HG02759 (cell line): ENCODE measurements at regions not wholly inside any gene's neighbourhood (a gene's known extent, or its start where the extent isn't known, plus 50 kb on each side); places are given as distances from the start of the nearest gene placed in this dataset.
"Not testable (repeated sequence)": the region's sequence is repeated elsewhere in the genome, so short reads cannot be mapped to it uniquely, and the experiment has no call there.

Experiments
- ATAC-seq: cut with Tn5 transposase; IDR thresholded peaks from one replicate; pipeline ENCODE4 v1.9.1; 2021; ENCODE audit warnings: mild to moderate bottlenecking, moderate library complexity; ENCODE audit not compliant: unreplicated experiment

DNA sequence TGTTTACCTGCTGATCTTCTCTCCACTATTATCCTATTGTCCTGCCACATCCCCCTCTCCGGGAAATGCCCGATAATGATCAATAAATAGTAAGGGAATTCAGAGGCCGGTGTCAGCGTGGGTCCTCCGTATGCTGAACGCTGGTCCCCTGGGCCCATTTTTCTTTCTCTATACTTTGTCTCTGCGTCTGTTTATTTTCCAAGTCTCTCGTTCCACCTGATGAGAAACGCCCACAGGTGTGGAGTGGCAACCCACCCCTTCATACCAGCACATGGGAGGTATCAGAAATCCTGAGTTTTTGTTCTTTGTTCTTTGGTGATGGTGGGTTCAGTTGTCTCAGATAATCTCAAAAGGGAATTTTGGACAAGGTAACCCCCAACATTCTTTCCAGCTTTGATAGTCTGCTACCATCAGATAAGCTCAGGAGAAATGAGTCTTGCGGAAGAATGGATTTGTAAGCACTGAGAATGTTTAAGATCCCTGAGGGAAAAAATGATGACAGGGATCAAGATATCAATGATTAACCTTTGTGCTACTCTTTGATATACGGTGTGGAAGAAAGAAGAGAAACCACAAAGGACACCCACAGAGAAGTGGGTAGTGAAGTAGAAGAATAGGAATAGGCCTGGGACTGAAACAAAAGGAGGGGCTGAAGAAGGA lies 117.9 kb downstream of the CEP44 start:
- no peak for ATAC-seq

DNA sequence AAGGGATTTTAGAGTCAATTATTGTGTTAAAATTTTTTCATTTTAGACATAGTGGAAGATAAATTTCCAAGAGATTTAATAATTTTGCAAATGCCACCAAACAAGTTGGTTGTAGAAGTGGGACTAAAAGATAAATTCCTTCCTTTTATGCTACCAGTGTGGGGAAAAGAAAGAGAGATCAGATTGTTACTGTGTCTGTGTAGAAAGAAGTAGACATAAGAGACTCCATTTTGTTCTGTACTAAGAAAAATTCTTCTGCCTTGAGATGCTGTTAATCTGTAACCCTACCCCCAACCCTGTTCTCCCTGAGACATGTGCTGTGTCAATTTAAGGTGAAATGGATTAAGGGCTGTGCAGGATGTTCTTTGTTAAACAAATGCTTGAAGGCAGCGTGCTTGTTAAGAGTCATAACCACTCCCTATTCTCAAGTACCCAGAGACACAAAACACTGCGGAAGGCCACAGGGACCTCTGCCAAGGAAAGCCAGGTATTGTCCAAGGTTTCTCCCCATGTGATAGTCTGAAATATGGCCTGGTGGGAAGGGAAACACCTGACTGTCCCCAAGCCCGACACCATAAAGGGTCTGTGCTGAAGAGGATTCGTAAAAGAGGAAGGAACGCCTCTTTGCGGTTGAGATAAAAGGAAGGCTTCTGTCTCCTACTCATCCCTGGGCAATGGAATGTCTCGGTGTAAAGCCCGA lies 117.0 kb downstream of the CEP44 start:
- ATAC-seq: not testable (repeated sequence)

DNA sequence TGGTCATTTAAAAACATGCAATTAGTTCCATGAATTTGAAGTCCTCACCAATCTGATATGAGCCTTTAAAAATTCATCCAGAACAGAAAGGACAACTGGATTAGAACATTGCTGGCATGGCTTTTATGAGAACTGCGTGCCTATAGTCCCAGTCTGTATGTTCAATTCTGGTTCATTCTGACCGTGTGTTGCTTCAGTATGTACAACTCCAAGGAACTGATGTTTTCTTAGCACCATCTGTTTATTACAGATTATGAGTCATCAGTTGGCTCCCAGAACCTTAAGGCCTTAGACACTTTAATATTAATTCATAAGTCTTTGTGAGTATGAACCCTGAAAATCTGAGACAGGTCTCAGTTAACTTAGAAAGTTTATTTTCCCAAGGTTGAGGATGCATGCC lies 115.0 kb downstream of the CEP44 start:
- ATAC-seq: no peak

DNA sequence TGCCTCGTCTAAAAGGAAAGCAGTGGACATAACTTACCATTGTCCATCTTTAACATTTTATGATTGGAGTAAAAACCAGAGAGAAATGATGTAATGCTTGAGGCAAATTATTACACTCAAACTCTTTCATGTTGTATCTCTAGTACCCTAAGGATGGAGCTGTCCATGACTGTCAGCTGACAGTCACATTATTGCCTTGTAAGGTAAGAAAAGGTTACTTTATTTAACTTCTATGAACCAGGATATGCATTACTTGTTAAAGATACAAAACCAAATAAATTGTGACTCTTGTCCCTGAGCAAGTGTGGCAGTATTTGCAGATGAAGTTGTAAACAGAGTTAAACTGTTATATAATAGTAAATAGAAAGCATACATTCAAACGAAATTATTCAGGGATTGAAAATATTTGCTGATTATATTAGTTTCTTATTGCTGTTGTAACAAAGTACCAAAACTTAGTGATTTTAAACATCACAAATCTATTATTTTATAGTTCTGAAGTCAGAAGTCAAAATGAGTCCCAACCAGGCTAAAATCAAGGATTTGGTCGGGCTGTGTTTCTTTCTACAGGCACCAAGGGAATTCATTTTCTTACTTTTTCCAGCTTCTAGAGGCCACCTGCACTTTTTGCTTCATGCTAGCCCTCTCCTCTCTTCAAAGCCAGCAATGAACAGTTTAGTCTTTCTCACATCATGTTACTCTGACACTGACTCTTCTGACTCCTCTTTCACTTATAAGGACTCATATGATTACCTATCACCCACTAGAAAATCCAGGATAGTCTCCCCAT lies 113.8 kb downstream of the CEP44 start:
- ATAC-seq: no peak

DNA sequence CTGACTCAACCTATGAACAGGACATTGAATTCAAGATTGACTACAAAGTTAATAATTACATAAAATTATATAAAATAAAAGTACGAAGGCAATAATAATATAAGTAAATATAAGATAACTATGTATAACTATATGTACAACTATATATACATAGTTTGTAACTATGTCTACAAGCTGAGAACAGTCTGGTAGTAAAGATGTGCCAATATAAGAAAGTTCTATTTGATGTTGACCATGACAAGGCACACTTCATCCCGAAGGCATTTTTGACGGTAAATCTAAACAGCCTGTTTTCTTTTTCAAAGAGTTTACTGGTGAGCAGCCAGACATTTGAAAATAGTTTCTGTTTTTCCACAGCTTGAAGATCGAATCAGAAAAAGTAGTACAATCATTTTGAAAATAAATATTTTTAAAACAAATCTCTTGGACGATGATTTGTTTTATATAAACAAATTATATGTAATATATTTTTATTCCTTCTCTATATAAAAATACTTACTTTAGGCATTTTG lies 112.9 kb downstream of the CEP44 start:
- no peak for ATAC-seq

DNA sequence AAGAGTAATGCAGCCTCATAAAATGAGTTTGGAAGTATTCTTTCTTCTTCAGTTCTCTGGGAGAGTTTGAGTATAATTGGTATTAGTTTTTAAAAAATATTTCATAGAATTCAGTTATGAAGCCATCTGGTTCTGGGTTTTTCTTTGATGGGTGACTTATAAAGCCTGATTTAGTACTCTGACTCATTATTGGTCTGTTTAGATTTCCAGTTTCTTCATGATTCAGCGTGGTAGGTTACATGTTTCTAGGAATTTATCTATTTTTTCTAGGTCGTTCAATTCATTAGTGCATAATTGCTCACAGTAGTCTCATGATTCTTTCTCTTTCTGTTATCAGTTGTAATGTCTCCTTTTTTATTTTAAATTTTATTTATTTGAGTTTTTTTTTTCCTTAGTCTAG lies 111.2 kb downstream of the CEP44 start:
- no peak for ATAC-seq

DNA sequence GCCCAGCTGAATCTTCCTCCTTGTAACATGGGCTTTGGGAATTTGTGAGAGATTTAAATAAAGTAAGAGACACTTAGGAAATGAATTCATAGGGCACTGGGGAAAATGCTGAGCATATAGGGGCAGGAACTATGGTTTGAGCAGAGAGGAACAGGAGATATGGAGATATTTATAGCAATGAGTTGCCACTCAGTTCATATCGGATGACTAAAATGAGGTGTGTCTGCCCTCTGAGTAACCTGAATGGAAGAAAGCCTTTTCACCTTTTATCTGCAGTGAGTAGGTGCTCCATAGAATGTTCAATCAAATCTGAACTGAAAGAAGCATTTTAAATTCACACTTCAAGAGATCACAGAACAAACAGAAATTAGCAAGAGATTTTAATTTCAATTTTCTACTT lies 105.7 kb downstream of the CEP44 start:
- no peak for ATAC-seq

DNA sequence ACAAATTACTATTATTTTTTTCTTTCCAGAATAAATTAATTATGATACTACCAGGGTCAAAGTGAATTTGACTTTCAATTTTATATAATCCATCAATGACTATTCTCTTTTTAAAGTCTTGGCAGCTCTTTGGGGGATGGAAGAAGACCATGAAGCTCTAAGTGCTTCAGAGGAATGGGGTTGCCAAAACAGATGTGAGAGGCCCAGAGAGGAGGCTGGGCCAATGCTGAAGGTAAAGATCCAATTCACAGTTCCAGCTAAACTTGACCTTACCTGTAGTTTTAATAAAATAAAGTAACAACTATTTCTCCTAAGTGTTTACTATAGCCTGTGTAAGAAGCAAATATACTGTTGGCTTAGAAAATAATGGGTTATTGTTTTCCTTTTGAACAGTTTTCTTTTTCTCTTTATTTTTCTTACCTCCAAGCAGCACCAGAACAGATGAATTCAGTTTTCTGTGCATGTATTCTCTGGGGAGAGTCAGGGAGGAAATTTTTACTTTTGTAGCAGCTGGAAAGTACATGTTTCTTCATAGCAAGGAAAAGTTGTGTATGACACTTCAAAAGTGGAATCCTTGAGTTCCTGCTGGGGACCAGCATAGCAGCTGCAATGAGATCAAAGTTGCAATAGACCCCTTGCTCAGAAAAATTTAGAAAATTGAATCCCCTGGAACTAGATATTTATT lies 104.9 kb downstream of the CEP44 start:
- ATAC-seq: no peak

DNA sequence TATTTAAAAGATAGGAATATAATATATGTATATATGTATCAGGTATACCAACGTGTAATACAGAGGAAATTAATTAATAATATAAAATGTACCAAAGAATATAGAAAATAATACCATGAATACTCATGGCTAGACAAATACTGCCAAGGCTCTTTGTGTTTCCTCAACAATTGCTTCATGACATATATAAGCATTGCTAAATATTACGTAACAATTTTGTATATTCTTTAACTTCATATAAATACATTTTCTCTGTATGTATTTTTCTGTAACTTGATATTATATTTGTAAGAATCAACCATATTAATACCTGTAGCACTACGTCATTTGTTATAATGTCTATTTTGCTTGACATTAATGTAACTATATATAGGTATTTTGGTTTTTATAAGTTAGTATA lies 104.0 kb downstream of the CEP44 start:
- ATAC-seq: no peak

DNA sequence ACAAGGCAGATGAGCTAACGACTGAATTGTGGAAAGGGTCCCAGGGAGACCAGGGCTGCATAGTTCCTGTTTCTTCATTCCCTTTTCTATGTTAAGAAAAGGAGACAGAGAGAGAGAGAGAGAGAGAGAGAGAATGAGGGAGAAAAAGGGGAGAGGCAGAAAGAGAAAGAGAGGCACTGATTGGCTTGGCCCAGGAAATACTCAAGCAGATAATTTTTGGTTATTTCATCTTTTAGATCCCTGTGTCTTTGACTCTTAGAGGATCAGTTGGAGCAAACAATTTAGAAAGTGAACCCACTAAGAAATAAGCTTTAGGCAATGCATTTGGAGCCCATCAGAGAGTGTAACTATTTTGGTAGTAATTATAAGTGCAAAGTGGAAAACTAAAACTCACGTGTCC lies 103.4 kb downstream of the CEP44 start:
- ATAC-seq: no peak

DNA sequence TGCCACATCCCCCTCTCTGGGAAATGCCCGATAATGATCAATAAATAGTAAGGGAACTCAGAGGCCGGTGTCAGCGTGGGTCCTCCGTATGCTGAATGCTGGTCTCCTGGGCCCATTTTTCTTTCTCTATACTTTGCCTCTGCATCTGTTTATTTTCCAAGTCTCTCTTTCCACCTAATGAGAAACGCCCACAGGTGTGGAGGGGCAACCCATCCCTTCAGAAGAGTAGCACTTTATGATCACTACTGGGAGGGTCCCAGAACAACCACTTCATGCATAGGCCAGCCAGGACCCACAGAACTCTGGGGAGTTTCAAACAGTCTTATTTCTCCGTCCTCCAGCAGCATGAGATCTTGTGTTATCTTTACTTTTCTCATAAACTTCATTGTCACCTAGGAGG lies 100.1 kb downstream of the CEP44 start:
- ATAC-seq: no peak

DNA sequence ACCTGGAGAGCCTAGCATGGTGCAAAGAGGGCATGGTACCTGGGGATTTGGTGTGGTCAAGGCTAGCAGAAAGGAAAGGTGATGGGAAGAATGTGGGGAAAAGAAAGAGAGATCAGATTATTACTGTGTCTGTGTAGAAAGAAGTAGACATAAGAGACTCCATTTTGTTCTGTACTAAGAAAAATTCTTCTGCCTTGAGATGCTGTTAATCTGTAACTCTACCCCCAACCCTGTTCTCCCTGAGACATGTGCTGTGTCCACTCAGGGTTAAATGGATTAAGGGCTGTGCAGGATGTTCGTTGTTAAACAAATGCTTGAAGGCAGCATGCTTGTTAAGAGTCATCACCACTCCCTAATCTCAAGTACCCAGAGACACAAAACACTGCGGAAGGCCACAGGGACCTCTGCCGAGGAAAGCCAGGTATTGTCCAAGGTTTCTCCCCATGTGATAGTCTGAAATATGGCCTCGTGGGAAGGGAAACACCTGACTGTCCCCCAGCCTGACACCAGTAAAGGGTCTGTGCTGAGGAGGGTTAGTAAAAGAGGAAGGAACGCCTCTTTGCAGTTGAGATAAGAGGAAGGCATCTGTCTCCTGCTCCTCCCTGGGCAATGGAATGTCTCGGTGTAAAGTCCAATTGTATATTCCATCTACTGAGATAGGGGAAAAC lies 99.4 kb downstream of the CEP44 start:
- not testable (repeated sequence) for ATAC-seq
